Superior temporal gyrus (tissue), 1 donor: ENCODE measurements at regions not wholly inside any gene's neighbourhood (a gene's known extent, or its start where the extent isn't known, plus 50 kb on each side); places are given as distances from the start of the nearest gene placed in this dataset.

Source experiments
- DNase-seq: peaks from one replicate; pipeline ENCODE4 v3.0.0-alpha.2; 2016; ENCODE audit errors: extremely low spot score

DNA sequence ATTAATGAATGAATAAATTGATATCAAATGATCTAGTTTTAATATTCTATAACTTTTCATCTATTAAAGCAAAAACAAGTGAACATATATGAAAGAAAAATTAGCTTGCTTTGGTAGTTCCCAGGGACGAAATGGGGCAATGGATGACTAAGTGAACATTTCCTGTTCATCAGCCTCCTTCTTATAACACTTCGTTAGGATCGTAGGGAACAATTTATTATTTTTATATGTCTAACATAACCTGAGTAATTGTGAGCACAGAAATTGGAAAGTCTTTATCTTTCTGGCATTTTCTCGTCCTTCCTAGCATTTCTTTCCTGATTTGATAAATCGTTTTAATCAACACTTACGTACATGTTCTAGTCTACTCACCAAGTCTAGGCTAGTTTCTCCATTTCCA, 59.1 kb upstream of the PPP1R3C start:
- DNase-seq = no peak

DNA sequence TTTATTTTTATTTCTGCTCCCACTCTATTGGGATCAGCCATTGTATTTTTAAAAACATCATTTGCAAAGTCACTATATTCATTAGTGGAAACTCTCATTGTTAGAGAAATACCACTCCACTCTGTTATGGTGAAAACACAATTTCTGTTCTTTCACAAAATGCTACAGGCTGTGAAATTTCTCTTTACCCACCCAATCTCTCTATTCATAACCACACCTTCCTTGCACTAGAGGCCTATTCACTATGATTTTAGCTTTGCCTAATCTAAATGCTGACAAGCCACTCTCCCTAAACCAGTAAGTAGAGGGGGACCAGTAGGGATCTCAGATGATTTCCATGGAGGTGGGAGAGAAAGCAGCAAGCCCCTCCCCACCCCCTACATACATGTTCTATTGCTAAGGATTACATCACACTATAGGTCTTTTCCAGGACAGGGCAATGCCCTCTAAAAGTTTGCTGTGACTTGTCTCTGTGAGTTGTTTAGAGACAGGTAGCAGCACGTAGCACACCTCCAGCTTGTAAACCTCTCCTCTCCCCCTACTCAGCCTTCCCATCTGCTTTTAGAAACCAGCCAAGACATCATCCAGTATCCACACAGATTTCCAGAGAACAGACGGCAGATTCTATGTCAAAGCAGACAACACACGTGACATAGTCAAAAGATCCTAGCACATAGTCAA, 58.3 kb upstream of the PPP1R3C start:
- no peak for DNase-seq

DNA sequence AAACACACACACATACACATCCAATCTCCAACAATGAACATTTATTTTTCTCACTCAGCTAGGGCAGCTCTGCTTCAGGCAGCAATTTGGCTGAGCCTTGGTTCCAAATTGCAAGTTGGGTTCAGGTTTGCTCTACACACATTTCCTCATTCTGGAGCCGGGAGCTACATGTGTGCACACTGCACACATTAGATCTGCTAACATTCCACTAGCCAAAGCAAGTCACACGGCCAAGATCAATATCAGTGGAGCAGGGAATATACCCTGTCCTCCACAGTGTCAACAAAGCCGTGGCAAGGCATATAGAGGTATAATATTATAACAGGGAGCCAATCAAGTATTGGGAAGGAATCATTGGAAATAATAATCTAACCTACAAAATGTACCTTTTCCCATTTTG, 57.5 kb upstream of the PPP1R3C start:
- no peak for DNase-seq

DNA sequence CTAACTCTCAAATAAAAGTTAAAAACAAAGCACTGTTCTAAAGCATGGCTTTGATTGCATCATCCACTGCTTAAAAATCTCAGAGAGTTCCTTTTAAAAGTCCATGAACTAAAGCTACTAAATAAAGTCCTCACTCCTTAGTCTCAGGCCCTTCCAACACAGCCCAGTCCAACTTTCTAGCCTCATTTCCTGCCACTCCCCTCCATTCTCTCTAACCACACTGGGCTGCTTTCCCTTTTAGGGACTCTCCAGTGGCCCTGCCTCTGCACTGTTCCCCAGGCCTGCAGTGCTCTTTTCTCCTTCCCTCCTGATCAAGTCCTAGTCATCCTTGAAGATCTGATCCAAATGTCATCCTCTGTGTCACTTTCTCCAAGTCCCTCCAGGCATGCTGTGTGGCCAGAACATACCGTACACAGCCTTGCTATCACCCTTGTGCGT, 56.9 kb upstream of the PPP1R3C start:
- no peak for DNase-seq

DNA sequence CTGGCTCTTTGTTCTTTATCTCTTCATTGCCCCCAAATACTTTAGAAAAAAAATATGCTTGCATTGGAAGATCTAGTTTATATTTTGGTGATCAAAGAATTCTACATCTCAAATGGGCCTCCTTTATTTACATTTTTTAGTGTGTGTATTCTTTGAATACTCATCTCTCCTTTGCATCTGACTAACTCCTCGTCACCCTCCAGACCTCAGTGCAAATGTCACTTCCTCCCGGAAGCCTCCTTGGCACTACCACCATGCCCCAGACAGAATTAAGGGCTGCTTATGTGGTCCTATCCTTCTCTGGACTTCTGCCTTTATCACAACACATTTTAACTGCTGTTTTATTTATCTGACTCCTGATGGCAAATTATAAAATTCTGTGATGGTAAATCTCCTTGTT, 52.0 kb upstream of the PPP1R3C start:
- DNase-seq = no peak

DNA sequence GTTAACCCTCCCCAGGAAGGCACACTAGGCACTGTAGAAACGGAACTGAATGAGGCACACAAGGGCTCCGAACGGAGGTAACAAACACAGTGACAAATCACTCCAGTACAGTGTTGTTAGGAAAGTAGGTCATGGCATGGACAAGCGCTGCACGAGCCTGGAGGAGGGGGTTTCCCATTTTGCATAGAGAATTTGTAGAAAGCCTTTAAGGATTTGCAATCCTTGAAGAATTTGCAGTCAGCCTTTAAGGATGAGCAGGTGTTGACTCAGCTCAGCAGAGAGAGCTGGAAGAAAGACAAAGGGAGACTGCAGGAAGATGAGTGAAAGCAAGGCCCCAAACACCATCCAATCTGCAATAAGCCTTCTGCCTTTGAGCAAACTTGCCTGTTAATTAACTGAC, 51.1 kb upstream of the PPP1R3C start:
- peak; percentile 10 for DNase-seq

DNA sequence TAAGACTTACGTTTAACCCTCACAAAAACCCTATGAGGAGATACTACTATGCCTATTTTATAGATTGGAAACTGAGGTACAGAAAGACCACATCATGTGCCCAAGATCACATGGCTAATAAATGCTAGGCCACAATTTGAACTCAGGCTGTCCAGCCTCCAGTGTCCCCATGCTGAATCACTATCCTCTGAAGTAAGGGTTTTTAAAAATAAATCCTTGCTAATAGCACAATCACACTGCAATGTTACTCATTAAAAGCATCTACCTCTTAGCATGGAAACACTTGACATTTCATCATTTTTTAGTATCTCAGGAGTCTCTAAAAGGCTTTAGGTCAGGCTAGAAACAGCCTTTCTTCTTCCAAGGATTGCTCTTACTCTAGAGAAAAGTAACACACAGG, 50.0 kb upstream of the PPP1R3C start:
- no peak for DNase-seq
